H9 (cell line): ENCODE measurements at regions not wholly inside any gene's neighbourhood (a gene's known extent, or its start where the extent isn't known, plus 50 kb on each side); places are given as distances from the start of the nearest gene placed in this dataset.

Experiments used
- DNase-seq: peaks from one replicate; pipeline ENCODE4 v3.0.0-alpha.2; 2017
- H2AFZ ChIP-seq: one replicate; pipeline ENCODE4 v1.6.1; 2013; ENCODE audit warnings: mild to moderate bottlenecking, low read length, control low read depth, moderate library complexity
- H2AK5ac ChIP-seq: 2 replicates; pipeline ENCODE4 v1.6.1; 2013; ENCODE audit warnings: low read length, control low read depth, mixed read lengths; ENCODE audit not compliant: insufficient read length
- H2BK120ac ChIP-seq: one replicate; pipeline ENCODE4 v1.6.1; 2013; ENCODE audit warnings: low read depth, mild to moderate bottlenecking, low read length, control low read depth, inconsistent platforms; ENCODE audit not compliant: poor library complexity, severe bottlenecking
- H2BK12ac ChIP-seq: 2 replicates; pipeline ENCODE4 v1.6.1; 2013; ENCODE audit warnings: low read length, control low read depth, mixed read lengths, low read depth; ENCODE audit not compliant: insufficient read length
- H2BK15ac ChIP-seq: 2 replicates; pipeline ENCODE4 v1.6.1; 2013; ENCODE audit warnings: low read depth, low read length, control low read depth
- H2BK20ac ChIP-seq: one replicate; pipeline ENCODE4 v1.6.1; 2013; ENCODE audit warnings: low read depth, mild to moderate bottlenecking, low read length, control low read depth, inconsistent platforms; ENCODE audit not compliant: poor library complexity, severe bottlenecking
- H2BK5ac ChIP-seq: 2 replicates; pipeline ENCODE4 v1.6.1; 2013; ENCODE audit warnings: low read length, control low read depth, mixed read lengths; ENCODE audit not compliant: insufficient read length
- H3K14ac ChIP-seq: 2 replicates; pipeline ENCODE4 v1.6.1; 2013; ENCODE audit warnings: low read length, control low read depth; ENCODE audit not compliant: insufficient read depth
- H3K18ac ChIP-seq: 2 replicates; pipeline ENCODE4 v1.6.1; 2013; ENCODE audit warnings: low read depth, mild to moderate bottlenecking, mixed read lengths, low read length, control low read depth; ENCODE audit not compliant: insufficient read length
- H3K23ac ChIP-seq: 2 replicates; pipeline ENCODE4 v1.6.1; 2013; ENCODE audit warnings: low read length, control low read depth, mixed read lengths, low read depth; ENCODE audit not compliant: insufficient read length
- H3K23me2 ChIP-seq: 2 replicates; pipeline ENCODE4 v1.6.1; 2013; ENCODE audit warnings: low read depth, mild to moderate bottlenecking, mixed read lengths, low read length, control low read depth; ENCODE audit not compliant: insufficient read length, poor library complexity, severe bottlenecking
- H3K27ac ChIP-seq: 2 replicates; pipeline ENCODE4 v1.5.1; 2013; ENCODE audit warnings: low read length, control low read depth, mixed read lengths, low read depth; ENCODE audit not compliant: insufficient read length
- H3K27me3 ChIP-seq: 2 replicates; pipeline ENCODE4 v1.6.1; 2013; ENCODE audit warnings: low read length, control low read depth, inconsistent platforms; ENCODE audit not compliant: insufficient read depth
- H3K4ac ChIP-seq: 2 replicates; pipeline ENCODE4 v1.6.1; 2013; ENCODE audit warnings: low read depth, mild to moderate bottlenecking, control low read depth, inconsistent platforms, low read length, moderate library complexity
- H3K4me1 ChIP-seq: 2 replicates; pipeline ENCODE4 v1.6.1; 2013; ENCODE audit warnings: low read length, control low read depth, inconsistent platforms; ENCODE audit not compliant: insufficient read depth
- H3K4me2 ChIP-seq: 2 replicates; pipeline ENCODE4 v1.6.1; 2013; ENCODE audit warnings: low read length, control low read depth, mixed read lengths; ENCODE audit not compliant: insufficient read length, insufficient read depth
- H3K56ac ChIP-seq: 2 replicates; pipeline ENCODE4 v1.6.1; 2013; ENCODE audit warnings: low read depth, mild to moderate bottlenecking, mixed read lengths, low read length, control low read depth; ENCODE audit not compliant: insufficient read length
- H3K79me1 ChIP-seq: 2 replicates; pipeline ENCODE4 v1.6.1; 2013; ENCODE audit warnings: low read depth, mild to moderate bottlenecking, moderate library complexity, low read length, control low read depth, inconsistent platforms; ENCODE audit not compliant: insufficient read depth, poor library complexity, severe bottlenecking
- H3K79me2 ChIP-seq: 2 replicates; pipeline ENCODE4 v1.6.1; 2013; ENCODE audit warnings: low read length, control low read depth, inconsistent platforms; ENCODE audit not compliant: insufficient read depth
- H3K9ac ChIP-seq: 2 replicates; pipeline ENCODE4 v1.6.1; 2013; ENCODE audit warnings: low read length, control low read depth, mixed read lengths; ENCODE audit not compliant: insufficient read length; ENCODE audit errors: extremely low read depth
- H3K9me3 ChIP-seq: one replicate; pipeline ENCODE4 v1.6.1; 2013; ENCODE audit warnings: low read depth, low read length, inconsistent platforms; ENCODE audit not compliant: control insufficient read depth
- H3T11ph ChIP-seq: one replicate; pipeline ENCODE4 v1.6.1; 2013; ENCODE audit warnings: mild to moderate bottlenecking, low read length, control low read depth, inconsistent platforms
- H4K20me1 ChIP-seq: one replicate; pipeline ENCODE4 v1.6.1; 2013; ENCODE audit not compliant: control insufficient read depth, insufficient read length, insufficient read depth
- H4K5ac ChIP-seq: 2 replicates; pipeline ENCODE4 v1.6.1; 2013; ENCODE audit warnings: low read depth, mild to moderate bottlenecking, mixed read lengths, low read length, control low read depth; ENCODE audit not compliant: insufficient read length
- H4K8ac ChIP-seq: replicated peaks from 2 replicates; pipeline ENCODE4 v1.6.1; 2013; ENCODE audit warnings: low read length, control low read depth, mixed read lengths, low read depth; ENCODE audit not compliant: insufficient read length
- H4K91ac ChIP-seq: 2 replicates; pipeline ENCODE4 v1.6.1; 2013; ENCODE audit warnings: low read depth, mild to moderate bottlenecking, moderate library complexity, mixed read lengths, low read length, control low read depth; ENCODE audit not compliant: insufficient read length
- H3K27ac Mint-ChIP-seq, 3 experiments: 2 replicates in 2 of 3; 3 replicates in 1 of 3; pipeline ENCODE4 v1.8.0; 2020 to 2021; ENCODE audit warnings: mixed read lengths in 3 of 3, mild to moderate bottlenecking in 1 of 3, moderate library complexity in 1 of 3
- H3K27me3 Mint-ChIP-seq: 2 replicates; pipeline ENCODE4 v1.8.0; 2021; ENCODE audit warnings: low read depth, mild to moderate bottlenecking, moderate library complexity, mixed read lengths
- H3K36me3 Mint-ChIP-seq, 3 experiments: 2 replicates in 2 of 3; 3 replicates in 1 of 3; pipeline ENCODE4 v1.8.0; 2020 to 2021; ENCODE audit warnings: low read depth in 3 of 3, mixed read lengths in 3 of 3; ENCODE audit not compliant: insufficient read depth in 1 of 3
- H3K4me1 Mint-ChIP-seq, 2 experiments: 2 replicates each; pipeline ENCODE4 v1.8.0; 2020; ENCODE audit warnings: mixed read lengths in 2 of 2
- H3K4me3 Mint-ChIP-seq, 2 experiments: 2 replicates in 1 of 2; 3 replicates in 1 of 2; pipeline ENCODE4 v1.8.0; 2020 to 2021; ENCODE audit warnings: mild to moderate bottlenecking in 2 of 2, mixed read lengths in 2 of 2, moderate library complexity in 1 of 2
- H3K9me3 Mint-ChIP-seq, 2 experiments: 2 replicates in 1 of 2; 3 replicates in 1 of 2; pipeline ENCODE4 v1.8.0; 2020; ENCODE audit warnings: mild to moderate bottlenecking in 2 of 2, mixed read lengths in 2 of 2, moderate library complexity in 1 of 2
- WGBS: extraction: QIAGEN DNeasy Blood & Tissue Kit; methylation state at CpG from one replicate; pipeline ENCODE4 v1.1.7; 2013; ENCODE audit warnings: missing lambda C conversion rate, low lambda C conversion rate, mixed read lengths; ENCODE audit not compliant: insufficient read length; ENCODE audit errors: extremely low coverage; 5-methylcytosine and 5-hydroxymethylcytosine counted together
- TF ChIP-seq, protein P1 (sequence below): fragments of 200-600 bp; sonication (generic); conservative IDR thresholded peaks from 3 replicates; pipeline ENCODE4 v1.8.0; 2021; ENCODE audit warnings: antibody characterized with exemption, mild to moderate bottlenecking

DNA sequence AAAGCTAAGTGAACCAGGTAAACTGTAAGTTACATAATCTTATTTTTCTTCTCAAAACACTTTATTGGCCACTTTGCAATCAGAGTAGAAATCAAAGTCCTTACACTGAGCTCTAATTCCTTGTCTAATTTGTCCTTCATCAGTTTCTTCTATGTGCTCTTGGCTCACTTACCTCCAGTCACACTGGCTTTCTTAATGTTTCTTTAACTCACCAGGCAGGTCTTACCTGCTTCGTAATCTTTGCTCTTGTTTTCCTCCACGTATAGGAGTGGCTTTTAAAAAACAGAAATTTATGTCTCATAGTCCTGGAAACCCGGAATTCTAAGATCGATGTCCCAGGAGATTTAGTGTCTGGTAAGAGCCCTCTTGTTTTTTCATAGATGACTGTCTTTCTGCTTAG is 1462.1 kb downstream of the FSTL5 start:
- no CpG with 5 or more reads among the region's 4 CpGs for WGBS
- no peak overlapping the region for H3T11ph ChIP-seq

More for the DNA sequence above, 1462.1 kb downstream of the FSTL5 start:
- no peak overlapping the region for H3K9ac ChIP-seq
- no peaks in the 10 kb centered on the region for H3K79me2 ChIP-seq
- H2BK20ac ChIP-seq = no peak overlapping the region
- Mint-ChIP-seq H3K27ac (no peak overlapping the region), H3K4me3 (no peak overlapping the region), H3K4me1 (no peaks in the 10 kb centered on the region), H3K9me3 (peaks cover 5 to 8% of the 10 kb centered on the region in 2 experiments; a peak in 3 of 5 replicates), H3K36me3 (no peaks in the 10 kb centered on the region), H3K27me3 (no peaks in the 10 kb centered on the region)
- no peaks in the 10 kb centered on the region for H3K79me1 ChIP-seq
- H3K4me2 ChIP-seq = no peak overlapping the region
- no peak overlapping the region for H2BK120ac ChIP-seq
- H4K91ac ChIP-seq = no peak overlapping the region
- H4K8ac ChIP-seq = no peak overlapping the region
- H3K23me2 ChIP-seq = no peaks in the 10 kb centered on the region
- no peak overlapping the region for H2BK5ac ChIP-seq
- H4K5ac ChIP-seq = no peak overlapping the region
- no peak overlapping the region for H3K23ac ChIP-seq
- no peak overlapping the region for H3K56ac ChIP-seq
- H3K9me3 ChIP-seq = no peaks in the 10 kb centered on the region
- H2BK15ac ChIP-seq = no peak overlapping the region
- H3K14ac ChIP-seq = no peak overlapping the region
- H2AK5ac ChIP-seq = no peak overlapping the region
- no peak overlapping the region for H2AFZ ChIP-seq
- no peak for DNase-seq
- no peak overlapping the region for H3K27ac ChIP-seq
- no peak overlapping the region for H3K18ac ChIP-seq
- no peaks in the 10 kb centered on the region for H3K27me3 ChIP-seq
- H3K4me1 ChIP-seq = no peaks in the 10 kb centered on the region
- H2BK12ac ChIP-seq = no peak overlapping the region
- TF ChIP-seq, protein P1, sequence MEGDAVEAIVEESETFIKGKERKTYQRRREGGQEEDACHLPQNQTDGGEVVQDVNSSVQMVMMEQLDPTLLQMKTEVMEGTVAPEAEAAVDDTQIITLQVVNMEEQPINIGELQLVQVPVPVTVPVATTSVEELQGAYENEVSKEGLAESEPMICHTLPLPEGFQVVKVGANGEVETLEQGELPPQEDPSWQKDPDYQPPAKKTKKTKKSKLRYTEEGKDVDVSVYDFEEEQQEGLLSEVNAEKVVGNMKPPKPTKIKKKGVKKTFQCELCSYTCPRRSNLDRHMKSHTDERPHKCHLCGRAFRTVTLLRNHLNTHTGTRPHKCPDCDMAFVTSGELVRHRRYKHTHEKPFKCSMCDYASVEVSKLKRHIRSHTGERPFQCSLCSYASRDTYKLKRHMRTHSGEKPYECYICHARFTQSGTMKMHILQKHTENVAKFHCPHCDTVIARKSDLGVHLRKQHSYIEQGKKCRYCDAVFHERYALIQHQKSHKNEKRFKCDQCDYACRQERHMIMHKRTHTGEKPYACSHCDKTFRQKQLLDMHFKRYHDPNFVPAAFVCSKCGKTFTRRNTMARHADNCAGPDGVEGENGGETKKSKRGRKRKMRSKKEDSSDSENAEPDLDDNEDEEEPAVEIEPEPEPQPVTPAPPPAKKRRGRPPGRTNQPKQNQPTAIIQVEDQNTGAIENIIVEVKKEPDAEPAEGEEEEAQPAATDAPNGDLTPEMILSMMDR = no peak
- H4K20me1 ChIP-seq = no peaks in the 10 kb centered on the region
- no peak overlapping the region for H3K4ac ChIP-seq
